HepG2 (cell line): ENCODE measurements at regions not wholly inside any gene's neighbourhood (a gene's known extent, or its start where the extent isn't known, plus 50 kb on each side); places are given as distances from the start of the nearest gene placed in this dataset.
A peak's percentile ranks its signal among the peaks of the same experiment; 100 is the strongest.

ENCODE experiments used
- ATF3 ChIP-seq: sonication (generic); formaldehyde crosslinking; IDR thresholded peaks from 2 replicates; pipeline ENCODE4 v1.4.0; 2020; ENCODE audit warnings: missing genetic modification reagents
- FOXA3 ChIP-seq: IDR thresholded peaks from 2 replicates; pipeline ENCODE4 v1.6.1; 2016; ENCODE audit warnings: missing genetic modification reagents, missing compliant biosample characterization
- HMGA1 ChIP-seq: sonication (generic); formaldehyde crosslinking; conservative IDR thresholded peaks from 2 replicates; pipeline ENCODE4 v1.4.0; 2020; ENCODE audit warnings: missing genetic modification reagents
- NFYC ChIP-seq: IDR thresholded peaks from 2 replicates; pipeline ENCODE4 v1.6.1; 2016; ENCODE audit warnings: missing genetic modification reagents, missing compliant biosample characterization
- NR2F6 ChIP-seq, 2 experiments: IDR thresholded peaks; 2 replicates each; pipeline ENCODE4 v1.6.1; 2016; ENCODE audit warnings: antibody characterized with exemption in 1 of 2, mild to moderate bottlenecking in 1 of 2
- RARG ChIP-seq: sonication (generic); formaldehyde crosslinking; IDR thresholded peaks from 2 replicates; pipeline ENCODE4 v1.4.0; 2020; ENCODE audit warnings: low read depth, mild to moderate bottlenecking, missing genetic modification reagents
- SMC3 ChIP-seq: IDR thresholded peaks from 2 replicates; pipeline ENCODE4 v1.6.1; 2011; ENCODE audit warnings: low read length, improper control_type of control experiment
- SNAPC4 ChIP-seq: sonication (generic); formaldehyde crosslinking; IDR thresholded peaks from 2 replicates; pipeline ENCODE4 v1.4.0; 2020; ENCODE audit warnings: mild to moderate bottlenecking, missing genetic modification reagents
- TARDBP ChIP-seq: sonication (generic); formaldehyde crosslinking; IDR thresholded peaks from 2 replicates; pipeline ENCODE4 v1.8.0; 2022; ENCODE audit warnings: mild to moderate bottlenecking, missing genetic modification reagents
- TBX2 ChIP-seq: sonication (generic); formaldehyde crosslinking; IDR thresholded peaks from 2 replicates; pipeline ENCODE4 v1.5.0; 2020; ENCODE audit warnings: missing genetic modification reagents, mild to moderate bottlenecking, borderline replicate concordance
- TEAD3 ChIP-seq: optimal IDR thresholded peaks from 2 replicates; pipeline ENCODE3; 2016; ENCODE audit warnings: borderline replicate concordance
- TIGD3 ChIP-seq: sonication (generic); formaldehyde crosslinking; IDR thresholded peaks from 2 replicates; pipeline ENCODE4 v1.5.1; 2020; ENCODE audit warnings: mild to moderate bottlenecking, missing genetic modification reagents, borderline replicate concordance
- ZFYVE20 ChIP-seq: sonication (generic); formaldehyde crosslinking; IDR thresholded peaks from 2 replicates; pipeline ENCODE4 v1.8.0; 2023; ENCODE audit warnings: low read depth, mild to moderate bottlenecking, moderate library complexity, missing genetic modification reagents, borderline replicate concordance
- ZHX2 ChIP-seq, 2 experiments: sonication (generic) in 1 of 2; formaldehyde crosslinking in 1 of 2; IDR thresholded peaks; 2 replicates each; pipeline versions ENCODE4 v1.6.1 to v1.9.0; 2014 to 2022; ENCODE audit warnings: antibody characterized with exemption in 1 of 2, borderline replicate concordance in 1 of 2, inconsistent platforms in 1 of 2, low read depth in 1 of 2, missing genetic modification reagents in 1 of 2
- ZSCAN5A ChIP-seq: sonication (generic); formaldehyde crosslinking; IDR thresholded peaks from 2 replicates; pipeline ENCODE4 v1.8.0; 2022; ENCODE audit warnings: mild to moderate bottlenecking, missing genetic modification reagents, borderline replicate concordance

- TF ChIP-seq TIGD3 (CRISPR knock-in tag) (no peak), ZFYVE20 (CRISPR knock-in tag) (no peak), TARDBP (CRISPR knock-in tag) (0 out of 2 replicates have a peak, but pooled peaks have one; percentile 18), ZSCAN5A (CRISPR knock-in tag) (peak; percentile 29; the same call in 1 of the 2 replicates), SMC3 (peak; percentile 17; the same call in 1 of the 2 replicates), NR2F6 (IDR thresholded peaks at IDR 0.05) (peak; percentile 27; the same call in 1 of the 2 replicates), NR2F6 (CRISPR knock-in tag; IDR thresholded peaks at IDR 0.05) (no peak), RARG (CRISPR knock-in tag) (no peak), FOXA3 (CRISPR knock-in tag) (0 out of 2 replicates have a peak, but pooled peaks have one; percentile 6), SNAPC4 (CRISPR knock-in tag) (no peak), TEAD3 (CRISPR knock-in tag) (peak; percentile 10), ZHX2 (IDR thresholded peaks at IDR 0.05; ENCODE audit: low read depth) (no peak), ZHX2 (CRISPR knock-in tag; IDR thresholded peaks at IDR 0.05; ENCODE audit: borderline replicate concordance) (no peak), NFYC (CRISPR knock-in tag) (0 out of 2 replicates have a peak, but pooled peaks have one; percentile 11), HMGA1 (CRISPR knock-in tag) (no peak), ATF3 (CRISPR knock-in tag) (peak; percentile 76; the same call in 1 of the 2 replicates), TBX2 (CRISPR knock-in tag) (peak; percentile 28; the same call in 1 of the 2 replicates)
Measured at GRCh38 chr2:35989503-35989902, 366.1 kb upstream of the CRIM1 start (continued).
